Activated CD4-positive, alpha-beta T cell treated with anti-CD3 and anti-CD28 coated beads, Interleukin-2, Interleukin-6, amounts not matched to agents 100 ng/mL and 50 ng/mL, durations not matched to agents 16 hours and 8 hours (primary cell): ENCODE measurements at regions not wholly inside any gene's neighbourhood (a gene's known extent, or its start where the extent isn't known, plus 50 kb on each side); places are given as distances from the start of the nearest gene placed in this dataset.
A peak's percentile ranks its signal among the peaks of the same experiment; 100 is the strongest.
"Not testable (repeated sequence)": the region's sequence is repeated elsewhere in the genome, so short reads cannot be mapped to it uniquely, and the experiment has no call there.

ENCODE experiments used
- DNase-seq: peaks from one replicate; pipeline ENCODE4 v3.0.0-alpha.2; 2020

GRCh38 chr3:75453839-75454238 lies 210.3 kb upstream of the FRG2C start:
- not testable (repeated sequence) for DNase-seq

GRCh38 chr3:75474530-75474929 lies 189.6 kb upstream of the FRG2C start:
- not testable (repeated sequence) for DNase-seq

- DNase-seq, result not testable (repeated sequence)
Observed at GRCh38 chr3:75496600-75496999, 167.5 kb upstream of the FRG2C start.

GRCh38 chr3:75500357-75500756 lies 163.8 kb upstream of the FRG2C start:
- not testable (repeated sequence) for DNase-seq

- not testable (repeated sequence) for DNase-seq
Observed at GRCh38 chr3:75502171-75502570, 162.0 kb upstream of the FRG2C start.

GRCh38 chr3:75502769-75503756 lies 161.1 kb upstream of the FRG2C start:
- DNase-seq, result not testable (repeated sequence)

GRCh38 chr3:75506603-75507002 lies 157.5 kb upstream of the FRG2C start:
- no peak for DNase-seq

- not testable (repeated sequence) for DNase-seq
Observed at GRCh38 chr3:75507956-75508355, 156.2 kb upstream of the FRG2C start.

- not testable (repeated sequence) for DNase-seq
Observed at GRCh38 chr3:75527657-75528056, 136.5 kb upstream of the FRG2C start.

GRCh38 chr3:75552095-75552494 lies 112.0 kb upstream of the FRG2C start:
- peak; percentile 38 for DNase-seq

GRCh38 chr3:75564427-75564826 lies 99.7 kb upstream of the FRG2C start:
- not testable (repeated sequence) for DNase-seq

GRCh38 chr3:75572303-75572702 lies 91.8 kb upstream of the FRG2C start:
- DNase-seq, result not testable (repeated sequence)

- not testable (repeated sequence) for DNase-seq
Observed at GRCh38 chr3:75579091-75579490, 85.0 kb upstream of the FRG2C start.

GRCh38 chr3:75579536-75579935 lies 84.6 kb upstream of the FRG2C start:
- not testable (repeated sequence) for DNase-seq

- DNase-seq, result peak; percentile 51
Observed at GRCh38 chr3:75579981-75580782, 83.9 kb upstream of the FRG2C start.

- not testable (repeated sequence) for DNase-seq
Observed at GRCh38 chr3:75582536-75582935, 81.6 kb upstream of the FRG2C start.

GRCh38 chr3:75583116-75583515 lies 81.0 kb upstream of the FRG2C start:
- DNase-seq, result not testable (repeated sequence)

GRCh38 chr3:75587695-75588094 lies 76.4 kb upstream of the FRG2C start:
- DNase-seq, result not testable (repeated sequence)

GRCh38 chr3:75590382-75590781 lies 73.7 kb upstream of the FRG2C start:
- DNase-seq, result not testable (repeated sequence)

- peak; percentile 32 for DNase-seq
Observed at GRCh38 chr3:75604286-75604934, 59.7 kb upstream of the FRG2C start.

- DNase-seq, result not testable (repeated sequence)
Observed at GRCh38 chr3:75607996-75608395, 56.1 kb upstream of the FRG2C start.

- not testable (repeated sequence) for DNase-seq
Observed at GRCh38 chr3:75609598-75609997, 54.5 kb upstream of the FRG2C start.

GRCh38 chr3:75610773-75611172 lies 53.4 kb upstream of the FRG2C start:
- DNase-seq, result no peak
